Muscle layer of colon (tissue), 2 donors: ENCODE measurements at regions not wholly inside any gene's neighbourhood (a gene's known extent, or its start where the extent isn't known, plus 50 kb on each side); places are given as distances from the start of the nearest gene placed in this dataset.

Source experiments
- H3K27ac ChIP-seq: one replicate; pipeline ENCODE4 v1.7.0; 2013; ENCODE audit warnings: low read depth, mild to moderate bottlenecking, low read length, moderate library complexity
- H3K27me3 ChIP-seq, 2 donors: one replicate each; pipeline ENCODE4 v1.7.0; 2013; ENCODE audit warnings: low read length in 2 of 2, mild to moderate bottlenecking in 2 of 2; ENCODE audit not compliant: insufficient read depth in 2 of 2, control insufficient read depth in 1 of 2
- H3K36me3 ChIP-seq: one replicate; pipeline ENCODE4 v1.7.0; 2013; ENCODE audit warnings: mild to moderate bottlenecking, low read length; ENCODE audit not compliant: insufficient read depth
- H3K4me1 ChIP-seq: one replicate; pipeline ENCODE4 v1.7.0; 2013; ENCODE audit warnings: mild to moderate bottlenecking, low read length; ENCODE audit not compliant: insufficient read depth
- H3K4me3 ChIP-seq, 2 donors: one replicate each; pipeline ENCODE4 v1.7.0; 2013; ENCODE audit warnings: low read length in 2 of 2, low read depth in 1 of 2, mild to moderate bottlenecking in 1 of 2, moderate library complexity in 1 of 2
- H3K9ac ChIP-seq: one replicate; pipeline ENCODE4 v1.7.0; 2013; ENCODE audit warnings: low read length
- H3K9me3 ChIP-seq: one replicate; pipeline ENCODE4 v1.7.0; 2013; ENCODE audit warnings: mild to moderate bottlenecking, low read length
- donor health status: abdominal sarcoma.
- donor health status: Adenocarcinoma of cecum.

- H3K27ac ChIP-seq = no peak overlapping the region
- H3K36me3 ChIP-seq = no peaks in the 10 kb centered on the region
- H3K9ac ChIP-seq = no peak overlapping the region
- H3K27me3 ChIP-seq = no peaks in the 10 kb centered on the region
- H3K9me3 ChIP-seq = no peaks in the 10 kb centered on the region
- H3K4me1 ChIP-seq = no peaks in the 10 kb centered on the region
- no peak overlapping the region for H3K4me3 ChIP-seq
Observed at GRCh38 chr9:27752069-27752468, 178.8 kb upstream of the C9orf72 start.

- Histone ChIP-seq H3K9me3 (no peaks in the 10 kb centered on the region), H3K4me1 (no peaks in the 10 kb centered on the region), H3K27me3 (no peaks in the 10 kb centered on the region), H3K27ac (no peak overlapping the region), H3K9ac (no peak overlapping the region), H3K36me3 (no peaks in the 10 kb centered on the region), H3K4me3 (no peak overlapping the region)
Observed at GRCh38 chr9:27755846-27756245, 182.6 kb upstream of the C9orf72 start.

GRCh38 chr9:27756418-27756817 lies 183.1 kb upstream of the C9orf72 start:
- no peak overlapping the region for H3K27ac ChIP-seq

GRCh38 chr9:27763831-27764230 lies 190.6 kb upstream of the C9orf72 start:
- Histone ChIP-seq H3K4me3 (no peak overlapping the region), H3K9ac (no peak overlapping the region), H3K9me3 (no peaks in the 10 kb centered on the region), H3K36me3 (no peaks in the 10 kb centered on the region), H3K27ac (no peak overlapping the region), H3K27me3 (no peaks in the 10 kb centered on the region), H3K4me1 (no peaks in the 10 kb centered on the region)

More at GRCh38 chr9:27756418-27756817, 183.1 kb upstream of the C9orf72 start:
- no peaks in the 10 kb centered on the region for H3K27me3 ChIP-seq
- H3K9me3 ChIP-seq = no peaks in the 10 kb centered on the region
- H3K4me1 ChIP-seq = no peaks in the 10 kb centered on the region
- H3K4me3 ChIP-seq = no peak overlapping the region
- no peak overlapping the region for H3K9ac ChIP-seq
- H3K36me3 ChIP-seq = no peaks in the 10 kb centered on the region

GRCh38 chr9:27765266-27766072 lies 192.2 kb upstream of the C9orf72 start:
- Histone ChIP-seq H3K4me1 (no peaks in the 10 kb centered on the region), H3K27me3 (no peaks in the 10 kb centered on the region), H3K36me3 (no peaks in the 10 kb centered on the region), H3K9me3 (no peaks in the 10 kb centered on the region), H3K4me3 (no peak overlapping the region), H3K27ac (no peak overlapping the region), H3K9ac (no peak overlapping the region)

- Histone ChIP-seq H3K9ac (no peak overlapping the region), H3K27me3 (no peaks in the 10 kb centered on the region), H3K36me3 (no peaks in the 10 kb centered on the region), H3K27ac (no peak overlapping the region), H3K9me3 (no peaks in the 10 kb centered on the region), H3K4me1 (no peaks in the 10 kb centered on the region), H3K4me3 (no peak overlapping the region)
Observed at GRCh38 chr9:27766073-27766835, 193.0 kb upstream of the C9orf72 start.

GRCh38 chr9:27768781-27769180 lies 195.5 kb upstream of the C9orf72 start:
- Histone ChIP-seq H3K4me1 (no peaks in the 10 kb centered on the region), H3K9ac (no peak overlapping the region), H3K36me3 (no peaks in the 10 kb centered on the region), H3K27ac (no peak overlapping the region), H3K4me3 (no peak overlapping the region), H3K9me3 (no peaks in the 10 kb centered on the region), H3K27me3 (no peaks in the 10 kb centered on the region)

GRCh38 chr9:27770541-27770940 lies 197.3 kb upstream of the C9orf72 start:
- Histone ChIP-seq H3K4me3 (no peak overlapping the region), H3K27me3 (no peaks in the 10 kb centered on the region), H3K9me3 (no peaks in the 10 kb centered on the region), H3K27ac (no peak overlapping the region), H3K4me1 (no peaks in the 10 kb centered on the region), H3K9ac (no peak overlapping the region), H3K36me3 (no peaks in the 10 kb centered on the region)

GRCh38 chr9:27771803-27772545 lies 198.7 kb upstream of the C9orf72 start:
- Histone ChIP-seq H3K9me3 (no peaks in the 10 kb centered on the region), H3K27me3 (no peaks in the 10 kb centered on the region), H3K4me1 (no peaks in the 10 kb centered on the region), H3K9ac (no peak overlapping the region), H3K36me3 (no peaks in the 10 kb centered on the region), H3K27ac (no peak overlapping the region), H3K4me3 (no peak overlapping the region)

GRCh38 chr9:27784847-27785713 lies 211.8 kb upstream of the C9orf72 start:
- H3K4me3 ChIP-seq = no peak overlapping the region
- no peak overlapping the region for H3K9ac ChIP-seq
- no peaks in the 10 kb centered on the region for H3K27me3 ChIP-seq
- no peaks in the 10 kb centered on the region for H3K9me3 ChIP-seq
- no peaks in the 10 kb centered on the region for H3K36me3 ChIP-seq
- H3K4me1 ChIP-seq = no peaks in the 10 kb centered on the region
- no peak overlapping the region for H3K27ac ChIP-seq

- no peaks in the 10 kb centered on the region for H3K36me3 ChIP-seq
- no peaks in the 10 kb centered on the region for H3K4me1 ChIP-seq
- no peak overlapping the region for H3K4me3 ChIP-seq
- H3K27ac ChIP-seq = no peak overlapping the region
- H3K27me3 ChIP-seq = no peaks in the 10 kb centered on the region
- H3K9ac ChIP-seq = no peak overlapping the region
- no peaks in the 10 kb centered on the region for H3K9me3 ChIP-seq
Observed at GRCh38 chr9:27785714-27786100, 212.4 kb upstream of the C9orf72 start.
